Neural cell (in vitro differentiated cells): ENCODE measurements at regions not wholly inside any gene's neighbourhood (a gene's known extent, or its start where the extent isn't known, plus 50 kb on each side); places are given as distances from the start of the nearest gene placed in this dataset.

Source experiments
- EP300 ChIP-seq: fragments of 450-650 bp; conservative IDR thresholded peaks from 2 replicates; pipeline ENCODE4 v1.6.1; 2014; ENCODE audit warnings: antibody characterized with exemption, mild to moderate bottlenecking, moderate library complexity; ENCODE audit not compliant: poor library complexity, severe bottlenecking
- EZH2 ChIP-seq: fragments of 200-600, 300-800 bp; shearing (Covaris generic), sonication (generic); IDR thresholded peaks from 2 replicates; pipeline ENCODE4 v1.6.1; 2014; ENCODE audit warnings: antibody characterized with exemption, low read length, borderline replicate concordance, mild to moderate bottlenecking; ENCODE audit not compliant: insufficient read depth, poor library complexity, severe bottlenecking
- MXI1 ChIP-seq: fragments of 450-650 bp; conservative IDR thresholded peaks from 2 replicates; pipeline ENCODE4 v1.6.1; 2014; ENCODE audit warnings: antibody characterized with exemption, mild to moderate bottlenecking; ENCODE audit not compliant: poor library complexity, severe bottlenecking
- POLR2AphosphoS5 ChIP-seq: IDR thresholded peaks from 2 replicates; pipeline ENCODE4 v1.6.1; 2012
- SMC3 ChIP-seq: fragments of 450-650 bp; conservative IDR thresholded peaks from 2 replicates; pipeline ENCODE4 v1.6.1; 2014; ENCODE audit warnings: antibody characterized with exemption, mild to moderate bottlenecking, moderate library complexity; ENCODE audit not compliant: poor library complexity
- TAF1 ChIP-seq: IDR thresholded peaks from 2 replicates; pipeline ENCODE4 v1.6.1; 2012; ENCODE audit warnings: low read depth
- TF ChIP-seq, protein P1 (sequence below): fragments of 450-650 bp; IDR thresholded peaks from 2 replicates; pipeline ENCODE4 v1.5.1; 2014; ENCODE audit warnings: antibody characterized with exemption, mild to moderate bottlenecking, moderate library complexity; ENCODE audit not compliant: poor library complexity, severe bottlenecking
- TF ChIP-seq, protein P2 (sequence below): IDR thresholded peaks from 2 replicates; pipeline ENCODE4 v1.6.1; 2012; ENCODE audit warnings: borderline replicate concordance

DNA sequence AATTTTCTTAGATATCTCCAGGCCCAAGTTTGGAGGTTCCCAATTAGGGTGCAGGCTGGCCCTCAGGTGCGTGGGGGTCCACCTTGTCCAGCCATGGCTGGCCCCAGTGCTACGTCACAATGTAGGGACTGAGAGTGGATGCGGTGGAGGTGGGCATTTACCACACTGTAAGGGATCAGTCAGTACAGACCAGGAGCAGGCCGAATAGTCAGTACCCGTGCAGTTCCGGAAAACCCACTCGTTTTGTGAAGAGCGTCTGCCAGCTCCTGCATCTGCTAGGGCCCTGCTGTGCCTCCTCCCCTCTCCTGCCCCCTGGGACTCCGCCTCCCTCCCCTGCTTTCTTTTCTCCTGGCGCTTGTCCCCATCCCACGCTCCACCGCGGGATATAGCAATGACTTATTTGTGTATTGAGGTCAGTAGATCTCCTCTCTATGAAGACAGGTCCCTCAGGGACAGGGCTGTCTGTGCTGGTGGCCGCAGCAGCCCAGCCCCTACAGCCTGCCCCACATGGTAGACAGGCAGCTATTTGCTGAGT lies 50.4 kb upstream of the SEPTIN5 start:
- TF ChIP-seq, protein P1, sequence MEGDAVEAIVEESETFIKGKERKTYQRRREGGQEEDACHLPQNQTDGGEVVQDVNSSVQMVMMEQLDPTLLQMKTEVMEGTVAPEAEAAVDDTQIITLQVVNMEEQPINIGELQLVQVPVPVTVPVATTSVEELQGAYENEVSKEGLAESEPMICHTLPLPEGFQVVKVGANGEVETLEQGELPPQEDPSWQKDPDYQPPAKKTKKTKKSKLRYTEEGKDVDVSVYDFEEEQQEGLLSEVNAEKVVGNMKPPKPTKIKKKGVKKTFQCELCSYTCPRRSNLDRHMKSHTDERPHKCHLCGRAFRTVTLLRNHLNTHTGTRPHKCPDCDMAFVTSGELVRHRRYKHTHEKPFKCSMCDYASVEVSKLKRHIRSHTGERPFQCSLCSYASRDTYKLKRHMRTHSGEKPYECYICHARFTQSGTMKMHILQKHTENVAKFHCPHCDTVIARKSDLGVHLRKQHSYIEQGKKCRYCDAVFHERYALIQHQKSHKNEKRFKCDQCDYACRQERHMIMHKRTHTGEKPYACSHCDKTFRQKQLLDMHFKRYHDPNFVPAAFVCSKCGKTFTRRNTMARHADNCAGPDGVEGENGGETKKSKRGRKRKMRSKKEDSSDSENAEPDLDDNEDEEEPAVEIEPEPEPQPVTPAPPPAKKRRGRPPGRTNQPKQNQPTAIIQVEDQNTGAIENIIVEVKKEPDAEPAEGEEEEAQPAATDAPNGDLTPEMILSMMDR = no peak
- TF ChIP-seq SMC3 (no peak), TAF1 (no peak), POLR2AphosphoS5 (no peak), EP300 (no peak), EZH2 (no peak), MXI1 (no peak)
- TF ChIP-seq, protein P2, sequence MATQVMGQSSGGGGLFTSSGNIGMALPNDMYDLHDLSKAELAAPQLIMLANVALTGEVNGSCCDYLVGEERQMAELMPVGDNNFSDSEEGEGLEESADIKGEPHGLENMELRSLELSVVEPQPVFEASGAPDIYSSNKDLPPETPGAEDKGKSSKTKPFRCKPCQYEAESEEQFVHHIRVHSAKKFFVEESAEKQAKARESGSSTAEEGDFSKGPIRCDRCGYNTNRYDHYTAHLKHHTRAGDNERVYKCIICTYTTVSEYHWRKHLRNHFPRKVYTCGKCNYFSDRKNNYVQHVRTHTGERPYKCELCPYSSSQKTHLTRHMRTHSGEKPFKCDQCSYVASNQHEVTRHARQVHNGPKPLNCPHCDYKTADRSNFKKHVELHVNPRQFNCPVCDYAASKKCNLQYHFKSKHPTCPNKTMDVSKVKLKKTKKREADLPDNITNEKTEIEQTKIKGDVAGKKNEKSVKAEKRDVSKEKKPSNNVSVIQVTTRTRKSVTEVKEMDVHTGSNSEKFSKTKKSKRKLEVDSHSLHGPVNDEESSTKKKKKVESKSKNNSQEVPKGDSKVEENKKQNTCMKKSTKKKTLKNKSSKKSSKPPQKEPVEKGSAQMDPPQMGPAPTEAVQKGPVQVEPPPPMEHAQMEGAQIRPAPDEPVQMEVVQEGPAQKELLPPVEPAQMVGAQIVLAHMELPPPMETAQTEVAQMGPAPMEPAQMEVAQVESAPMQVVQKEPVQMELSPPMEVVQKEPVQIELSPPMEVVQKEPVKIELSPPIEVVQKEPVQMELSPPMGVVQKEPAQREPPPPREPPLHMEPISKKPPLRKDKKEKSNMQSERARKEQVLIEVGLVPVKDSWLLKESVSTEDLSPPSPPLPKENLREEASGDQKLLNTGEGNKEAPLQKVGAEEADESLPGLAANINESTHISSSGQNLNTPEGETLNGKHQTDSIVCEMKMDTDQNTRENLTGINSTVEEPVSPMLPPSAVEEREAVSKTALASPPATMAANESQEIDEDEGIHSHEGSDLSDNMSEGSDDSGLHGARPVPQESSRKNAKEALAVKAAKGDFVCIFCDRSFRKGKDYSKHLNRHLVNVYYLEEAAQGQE = no peak
